ENCODE measurements at regions not wholly inside any gene's neighbourhood (a gene's known extent, or its start where the extent isn't known, plus 50 kb on each side); places are given as distances from the start of the nearest gene placed in this dataset.
"Not testable (repeated sequence)": the region's sequence is repeated elsewhere in the genome, so short reads cannot be mapped to it uniquely, and the experiment has no call there.

- DNase-seq, result no peak
Observed at GRCh38 chr17:70525961-70526360, 356.6 kb downstream of the KCNJ2 start.

DNA sequence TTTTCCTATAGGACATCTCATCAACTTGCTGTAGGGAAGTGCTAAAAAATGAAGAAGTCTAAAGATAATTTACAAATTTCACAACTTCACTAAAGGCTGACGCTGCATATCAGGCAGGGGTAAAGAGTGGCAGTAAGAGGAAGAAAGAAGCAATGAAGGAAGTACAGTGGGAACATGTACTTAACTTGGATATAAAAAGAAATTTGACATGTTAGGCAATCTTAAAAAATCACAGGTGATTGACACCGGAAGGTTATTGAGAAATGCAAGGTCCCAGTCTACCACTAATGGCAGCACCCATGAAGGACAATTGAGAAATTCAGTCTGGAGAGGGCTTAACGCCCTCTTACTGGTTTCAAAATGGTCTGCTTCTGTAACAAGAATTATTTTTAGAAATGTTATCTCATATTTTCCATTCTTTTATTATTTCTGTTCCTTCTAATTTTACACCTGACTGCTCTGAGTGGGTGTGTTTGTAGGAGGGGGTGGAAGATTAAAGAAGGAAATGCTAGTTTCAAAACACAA is 358.1 kb downstream of the KCNJ2 start:
- peak; percentile 59 for DNase-seq

DNA sequence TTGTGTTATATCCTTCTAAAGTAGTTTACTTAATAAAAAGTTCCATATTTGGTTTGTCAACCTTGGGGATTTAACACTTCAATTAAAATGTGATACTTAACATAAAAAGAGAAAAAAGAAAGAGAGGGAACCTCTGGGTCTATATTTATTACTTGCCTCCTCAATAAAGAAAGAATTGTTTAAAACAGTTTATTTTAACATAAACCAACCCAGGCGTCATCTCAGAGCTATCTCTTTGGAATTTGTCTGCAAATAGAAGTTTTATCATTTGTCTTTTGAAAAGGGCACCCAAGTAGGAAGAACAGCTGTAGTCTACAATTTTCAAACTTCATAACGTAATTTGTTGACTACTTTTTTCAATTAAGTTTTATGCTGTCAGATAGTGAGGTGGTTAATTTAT is 364.1 kb downstream of the KCNJ2 start:
- DNase-seq, result no peak

DNA sequence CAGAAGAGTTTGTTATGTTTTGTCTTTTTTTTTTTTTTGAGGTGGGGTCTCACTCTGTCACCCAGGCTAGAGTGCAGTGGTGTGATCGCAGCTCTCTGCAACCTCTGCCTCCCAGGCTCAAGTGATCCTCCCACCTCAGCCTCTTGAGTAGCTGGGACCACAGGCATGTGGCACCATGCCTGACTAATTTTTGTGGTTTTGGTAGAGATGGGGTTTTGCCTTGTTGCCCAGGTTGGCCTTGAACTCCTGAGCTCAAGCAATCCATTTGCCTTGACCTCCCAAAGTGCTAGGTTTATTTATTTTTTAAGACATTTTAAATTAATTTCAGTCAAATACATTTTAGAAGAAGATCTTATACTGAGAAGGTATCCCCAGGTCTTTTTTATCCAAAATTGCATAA is 366.7 kb downstream of the KCNJ2 start:
- no peak for DNase-seq

GRCh38 chr17:70539132-70539924 is 370.0 kb downstream of the KCNJ2 start:
- no peak for DNase-seq

- no peak for DNase-seq
Observed at GRCh38 chr17:70542876-70543275, 373.5 kb downstream of the KCNJ2 start.

DNA sequence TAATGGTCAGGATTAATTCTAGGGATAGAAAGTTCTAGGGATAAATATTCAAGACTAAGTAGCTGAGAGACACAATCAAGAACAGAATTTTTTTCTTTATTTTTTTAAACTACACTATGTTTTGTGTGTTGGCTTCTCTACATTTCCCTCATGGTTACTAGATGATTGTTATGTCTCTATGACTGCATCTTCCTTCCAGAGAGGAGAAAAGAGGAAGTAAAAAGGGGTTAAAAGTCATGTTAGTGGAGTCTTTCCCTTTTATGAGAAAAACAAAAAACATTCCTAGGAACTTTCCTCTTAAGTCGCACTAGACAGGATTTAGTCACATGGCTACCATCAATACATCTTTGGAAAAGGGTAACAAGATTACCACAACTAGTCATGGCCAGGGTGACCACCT is 375.0 kb downstream of the KCNJ2 start:
- DNase-seq, result peak; percentile 30

- peak; percentile 78 for DNase-seq
Observed at GRCh38 chr17:70552230-70552981, 383.1 kb downstream of the KCNJ2 start.

- no peak for DNase-seq
Observed at GRCh38 chr17:70552982-70553334, 383.6 kb downstream of the KCNJ2 start.

DNA sequence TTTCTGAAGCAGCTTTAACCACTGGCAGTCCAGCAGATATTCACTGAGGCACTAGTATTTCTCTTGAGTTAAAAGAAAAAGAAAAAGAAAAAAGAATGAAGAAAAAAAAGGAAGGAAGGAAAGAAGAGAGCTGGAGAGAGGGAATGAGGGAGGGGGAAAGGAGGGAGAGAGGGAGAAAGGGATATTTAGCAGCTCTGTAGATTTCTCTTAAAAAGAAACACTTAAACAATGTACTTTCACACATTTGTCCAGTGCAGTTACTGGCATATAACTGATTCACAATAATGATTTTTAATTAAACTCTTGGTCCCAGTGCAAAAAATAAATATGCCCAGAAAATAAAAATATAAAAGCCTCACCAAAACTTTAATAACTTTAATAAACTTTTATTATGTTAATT is 386.4 kb downstream of the KCNJ2 start:
- no peak for DNase-seq

DNA sequence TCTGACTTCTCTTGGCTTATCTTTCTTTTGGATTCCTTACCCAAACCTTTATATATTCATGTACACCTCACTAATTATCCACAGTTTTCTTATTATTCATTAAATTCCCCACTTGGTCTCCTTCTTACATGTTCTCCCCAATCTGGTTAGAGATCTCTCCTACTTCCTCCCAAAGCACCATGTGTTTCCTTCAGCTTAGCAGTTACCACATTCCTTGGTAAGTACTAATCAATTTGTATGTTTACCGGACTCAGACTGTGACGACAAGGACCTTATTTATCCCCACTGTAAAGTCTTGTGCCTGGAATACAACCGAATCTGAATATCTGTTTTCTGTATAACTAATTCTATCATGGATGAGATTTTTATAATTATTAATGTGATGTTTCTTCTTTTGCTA is 389.5 kb downstream of the KCNJ2 start:
- peak; percentile 48 for DNase-seq

DNA sequence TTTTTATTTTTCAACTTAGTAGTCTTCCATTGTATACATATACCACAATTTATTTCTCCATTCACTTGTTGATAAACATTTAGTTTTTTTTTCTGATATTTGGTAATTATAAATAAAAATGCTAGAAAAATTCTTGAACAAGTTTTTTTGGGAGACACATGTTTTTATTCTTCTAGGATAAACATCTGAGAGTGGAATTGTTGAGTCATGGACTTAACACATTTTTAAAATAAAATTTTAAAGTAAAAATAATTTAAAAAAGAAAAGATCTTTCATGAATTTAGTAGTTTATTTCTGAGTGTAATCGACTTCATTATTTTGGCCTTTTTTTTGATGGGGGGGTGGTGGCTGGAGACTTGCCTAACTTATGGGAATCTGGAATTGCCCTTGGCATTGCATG is 391.1 kb downstream of the KCNJ2 start:
- no peak for DNase-seq

GRCh38 chr17:70562137-70562536 is 392.8 kb downstream of the KCNJ2 start:
- DNase-seq, result no peak

DNA sequence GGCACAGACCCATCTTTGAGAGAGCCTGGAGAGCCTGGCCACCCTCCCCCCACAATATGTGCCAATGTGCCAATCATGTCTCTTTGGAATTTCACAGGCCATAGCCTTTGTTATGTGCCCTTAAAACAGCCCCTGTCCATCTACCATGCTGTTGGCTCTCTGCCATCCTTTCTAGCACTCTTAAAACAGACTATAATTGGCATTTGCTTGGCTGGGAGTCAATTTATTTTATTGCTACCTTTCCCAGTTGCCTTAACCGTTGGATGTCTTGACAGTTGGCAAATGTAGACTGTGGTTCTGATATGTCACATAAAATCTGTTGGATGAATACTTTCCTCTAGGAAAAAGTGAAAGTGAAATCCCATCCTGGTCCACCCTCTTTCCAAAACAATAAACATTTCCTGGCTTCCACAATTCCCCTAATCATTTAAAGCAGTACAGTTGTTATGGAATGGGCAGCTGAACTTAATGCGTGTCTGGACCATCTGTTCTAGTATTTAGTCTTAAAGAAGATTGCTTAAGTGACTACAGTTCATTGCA is 394.0 kb downstream of the KCNJ2 start:
- no peak for DNase-seq

- DNase-seq, result no peak
Observed at GRCh38 chr17:70564006-70564620, 394.8 kb downstream of the KCNJ2 start.

- DNase-seq, result no peak
Observed at GRCh38 chr17:70569128-70569527, 399.8 kb downstream of the KCNJ2 start.

- DNase-seq, result no peak
Observed at GRCh38 chr17:70577456-70577855, 408.1 kb downstream of the KCNJ2 start.

DNA sequence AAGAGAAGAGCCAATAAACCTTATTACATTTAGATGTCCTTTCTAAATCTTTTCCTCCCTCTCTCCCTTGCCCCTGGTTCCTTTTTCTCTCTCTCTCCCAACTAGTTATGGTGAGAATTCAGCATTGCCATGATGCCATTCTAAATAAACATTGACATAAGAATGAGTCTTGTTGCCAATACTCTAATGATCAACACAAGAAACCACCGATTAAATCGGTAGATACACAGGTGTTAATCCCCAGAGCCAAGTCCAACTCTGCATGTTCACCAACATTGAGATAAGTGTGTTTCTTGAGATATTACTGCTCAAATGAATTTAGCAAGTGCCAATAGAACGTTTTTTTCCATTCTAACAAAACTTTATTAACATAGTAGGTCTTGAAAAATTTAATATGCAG is 412.1 kb downstream of the KCNJ2 start:
- DNase-seq, result no peak

- no peak for DNase-seq
Observed at GRCh38 chr17:70582777-70583176, 413.4 kb downstream of the KCNJ2 start.

GRCh38 chr17:70584255-70584654 is 414.9 kb downstream of the KCNJ2 start:
- DNase-seq, result no peak

DNA sequence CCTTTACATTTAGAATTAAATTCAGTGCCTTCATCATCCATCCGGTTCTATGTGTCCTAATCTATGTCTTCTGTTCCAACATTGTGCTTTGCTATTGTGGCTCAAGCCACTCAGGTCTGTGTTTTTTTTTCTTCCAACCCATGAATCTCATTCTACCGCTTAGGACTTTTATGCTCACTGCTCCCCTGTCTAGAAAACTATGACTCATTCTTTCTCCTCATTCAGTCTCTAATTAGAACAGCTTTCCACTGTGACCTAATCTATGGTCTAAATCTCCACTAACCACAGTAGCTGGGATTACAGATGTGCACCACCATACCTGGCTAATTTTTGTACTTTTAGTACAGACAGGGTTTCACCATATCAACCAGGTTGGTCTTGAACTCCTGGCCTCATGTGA is 418.7 kb downstream of the KCNJ2 start:
- no peak for DNase-seq

DNA sequence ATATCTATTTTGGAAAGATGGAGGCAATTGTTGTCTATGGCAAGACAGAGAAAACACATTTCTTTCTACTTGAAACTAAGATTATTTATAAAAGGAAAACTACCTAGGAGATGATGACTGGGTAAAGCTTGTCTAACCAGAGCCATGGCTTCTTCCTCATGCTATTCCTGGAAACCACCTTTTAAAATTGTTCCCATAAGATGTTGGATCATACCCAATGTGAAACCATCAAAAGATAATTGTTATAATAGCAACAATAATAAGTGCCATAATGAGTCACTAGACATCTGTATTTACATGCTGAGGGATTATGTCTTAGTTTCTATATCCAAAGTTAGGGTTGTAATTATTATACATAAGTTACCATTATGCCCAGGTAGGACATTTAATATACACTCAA is 428.4 kb downstream of the KCNJ2 start:
- DNase-seq, result no peak

DNA sequence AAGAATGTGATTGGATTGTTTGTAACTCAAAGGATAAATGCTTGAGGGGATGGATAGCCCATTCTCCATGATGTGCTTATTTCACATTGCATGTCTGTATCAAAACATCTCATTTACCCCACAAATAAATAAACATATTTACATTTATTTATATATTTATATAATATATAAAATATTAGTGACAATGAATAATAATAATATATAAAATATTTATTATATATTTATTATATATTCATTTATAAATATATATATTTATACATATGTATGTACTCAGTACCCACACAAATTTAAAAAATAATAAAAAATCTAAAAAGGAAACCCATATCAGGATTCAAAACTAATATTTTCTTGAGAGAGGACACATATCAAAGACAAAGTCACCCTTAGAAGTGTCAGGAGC is 429.9 kb downstream of the KCNJ2 start:
- no peak for DNase-seq

DNA sequence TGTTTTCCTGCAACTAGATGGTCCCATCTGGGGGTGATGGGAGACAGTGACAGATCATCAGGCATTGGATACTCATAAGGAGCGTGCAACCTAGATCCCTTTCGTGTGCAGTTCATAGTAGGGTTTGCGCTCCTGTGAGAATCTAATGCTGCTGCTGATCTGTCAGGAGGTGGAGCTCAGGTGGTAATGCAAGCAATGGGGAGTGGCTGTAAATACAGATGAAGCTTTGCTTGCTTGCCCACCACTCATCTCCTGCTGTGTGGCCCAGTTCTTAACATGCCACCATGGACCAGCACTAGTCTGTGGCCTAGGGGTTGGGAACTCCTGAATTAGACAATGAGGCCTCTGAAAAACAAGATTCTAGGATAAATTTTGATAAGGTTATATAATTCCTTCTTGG is 430.6 kb downstream of the KCNJ2 start:
- not testable (repeated sequence) for DNase-seq

Data from hematopoietic multipotent progenitor cell treated with erythropoietin and hydrocortisone succinate and interleukin-3 and kit ligand, for 4 days (in vitro differentiated cells).